ENCODE measurements at regions not wholly inside any gene's neighbourhood (a gene's known extent, or its start where the extent isn't known, plus 50 kb on each side); places are given as distances from the start of the nearest gene placed in this dataset.
"Not testable (repeated sequence)": the region's sequence is repeated elsewhere in the genome, so short reads cannot be mapped to it uniquely, and the experiment has no call there.

GRCh38 chr7:27435461-27435860, 192.9 kb downstream of the EVX1 start:
- Histone ChIP-seq H3K9me3 (ENCODE audit: control insufficient read depth in 1 of 2, insufficient read depth in 1 of 2, low read length in 2 of 2) (no peaks in the 10 kb centered on the region), H3K4me1 (ENCODE audit: insufficient read depth, low read length) (no peaks in the 10 kb centered on the region), H3K4me3 (ENCODE audit: low read length) (no peak overlapping the region), H3K27me3 (ENCODE audit: control insufficient read depth in 1 of 2, insufficient read depth in 2 of 2, low read length in 2 of 2) (peaks cover 5 to 8% of the 10 kb centered on the region in 2 experiments), H3K27ac (ENCODE audit: low read depth in 1 of 2, low read length in 2 of 2) (no peak overlapping the region), H3K36me3 (ENCODE audit: insufficient read depth, low read length) (no peaks in the 10 kb centered on the region)
- CTCF ChIA-PET, result no interaction called here
- H3K27me3 Mint-ChIP-seq, result peaks cover 31% of the 10 kb centered on the region
- no peaks in the 10 kb centered on the region for H3K4me1 Mint-ChIP-seq (ENCODE audit: low read depth)
- no peak for ATAC-seq (ENCODE audit: poor library complexity)
- intact Hi-C loops (cut with DNase I, micrococcal nuclease), result loop anchor here in 1 of 2 experiments (10.0 kb wide), 1 partner anchor 61 kb away; no protein-coding TSS in a partner anchor
- TF ChIP-seq, protein P1, sequence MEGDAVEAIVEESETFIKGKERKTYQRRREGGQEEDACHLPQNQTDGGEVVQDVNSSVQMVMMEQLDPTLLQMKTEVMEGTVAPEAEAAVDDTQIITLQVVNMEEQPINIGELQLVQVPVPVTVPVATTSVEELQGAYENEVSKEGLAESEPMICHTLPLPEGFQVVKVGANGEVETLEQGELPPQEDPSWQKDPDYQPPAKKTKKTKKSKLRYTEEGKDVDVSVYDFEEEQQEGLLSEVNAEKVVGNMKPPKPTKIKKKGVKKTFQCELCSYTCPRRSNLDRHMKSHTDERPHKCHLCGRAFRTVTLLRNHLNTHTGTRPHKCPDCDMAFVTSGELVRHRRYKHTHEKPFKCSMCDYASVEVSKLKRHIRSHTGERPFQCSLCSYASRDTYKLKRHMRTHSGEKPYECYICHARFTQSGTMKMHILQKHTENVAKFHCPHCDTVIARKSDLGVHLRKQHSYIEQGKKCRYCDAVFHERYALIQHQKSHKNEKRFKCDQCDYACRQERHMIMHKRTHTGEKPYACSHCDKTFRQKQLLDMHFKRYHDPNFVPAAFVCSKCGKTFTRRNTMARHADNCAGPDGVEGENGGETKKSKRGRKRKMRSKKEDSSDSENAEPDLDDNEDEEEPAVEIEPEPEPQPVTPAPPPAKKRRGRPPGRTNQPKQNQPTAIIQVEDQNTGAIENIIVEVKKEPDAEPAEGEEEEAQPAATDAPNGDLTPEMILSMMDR (IDR thresholded peaks at IDR 0.05), result no peak
- no peak overlapping the region for H3K4me3 Mint-ChIP-seq
- H3K36me3 Mint-ChIP-seq (ENCODE audit: low read depth), result no peaks in the 10 kb centered on the region
- no peak overlapping the region for H3K27ac Mint-ChIP-seq
- DNase-seq, result no peak
- POLR2A ChIA-PET, result no interaction called here
- H3K9me3 Mint-ChIP-seq, result no peaks in the 10 kb centered on the region

DNA sequence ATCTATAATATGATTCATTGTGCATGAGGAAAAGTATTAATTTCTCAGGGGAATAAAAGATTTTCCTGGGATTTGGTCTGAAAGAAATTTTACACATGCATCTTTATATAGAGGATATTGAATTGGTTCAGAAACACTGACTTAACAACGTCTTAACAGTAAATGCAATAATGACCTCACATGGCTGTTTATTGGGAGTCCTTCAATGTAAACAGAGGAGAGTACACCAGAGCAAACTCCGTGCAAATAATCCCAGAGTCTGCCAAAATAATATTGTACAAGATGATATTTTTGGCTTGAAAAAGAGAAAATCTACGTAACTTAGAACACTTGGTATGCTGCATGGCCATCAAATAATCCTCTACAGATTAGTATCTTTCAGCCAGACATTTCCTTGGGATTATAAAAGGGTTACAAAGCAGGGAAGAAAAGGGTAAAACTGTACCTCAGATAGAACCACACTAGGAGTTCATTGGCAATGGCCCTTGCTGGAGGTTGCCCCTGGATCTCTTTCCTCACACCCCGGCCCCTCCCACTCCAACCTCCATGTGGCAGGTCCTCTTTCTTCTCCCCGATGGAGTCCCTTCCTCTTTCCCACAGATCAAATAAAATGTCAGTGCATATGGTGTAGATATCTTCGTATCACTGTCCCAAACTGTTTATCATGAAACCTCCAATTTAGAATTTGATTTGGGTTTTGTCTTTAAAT, 196.4 kb downstream of the EVX1 start:
- intact Hi-C loops (cut with DNase I, micrococcal nuclease), result loop anchor here in 1 of 2 experiments (10.0 kb wide), 1 partner anchor 64 kb away; no protein-coding TSS in a partner anchor
- peaks cover 41% of the 10 kb centered on the region for H3K27me3 Mint-ChIP-seq
- Histone ChIP-seq H3K27ac (ENCODE audit: low read depth in 1 of 2, low read length in 2 of 2) (no peak overlapping the region), H3K36me3 (ENCODE audit: insufficient read depth, low read length) (no peaks in the 10 kb centered on the region), H3K9me3 (ENCODE audit: control insufficient read depth in 1 of 2, insufficient read depth in 1 of 2, low read length in 2 of 2) (no peaks in the 10 kb centered on the region), H3K4me3 (ENCODE audit: low read length) (no peak overlapping the region), H3K27me3 (ENCODE audit: control insufficient read depth in 1 of 2, insufficient read depth in 2 of 2, low read length in 2 of 2) (peaks cover 0 to 8% of the 10 kb centered on the region in 2 experiments), H3K4me1 (ENCODE audit: insufficient read depth, low read length) (no peaks in the 10 kb centered on the region)
- no peaks in the 10 kb centered on the region for H3K36me3 Mint-ChIP-seq (ENCODE audit: low read depth)
- TF ChIP-seq, protein P1 (IDR thresholded peaks at IDR 0.05), result no peak
- ChIA-PET POLR2A (interaction anchor here (0.7 kb wide), 1 partner anchor 46 kb away, joined by 3 read pairs; no protein-coding TSS in a partner anchor), CTCF (no interaction called here)
- H3K4me3 Mint-ChIP-seq, result no peak overlapping the region
- H3K4me1 Mint-ChIP-seq (ENCODE audit: low read depth), result no peaks in the 10 kb centered on the region
- DNase-seq, result no peak
- ATAC-seq (ENCODE audit: poor library complexity), result no peak
- H3K27ac Mint-ChIP-seq, result no peak overlapping the region
- no peaks in the 10 kb centered on the region for H3K9me3 Mint-ChIP-seq

GRCh38 chr7:27442455-27442854, 199.9 kb downstream of the EVX1 start:
- no peak overlapping the region for H3K27ac Mint-ChIP-seq
- intact Hi-C loops (cut with DNase I, micrococcal nuclease), result no loop called here
- no peaks in the 10 kb centered on the region for H3K36me3 Mint-ChIP-seq (ENCODE audit: low read depth)
- no peaks in the 10 kb centered on the region for H3K4me1 Mint-ChIP-seq (ENCODE audit: low read depth)
- ChIA-PET POLR2A (no interaction called here), CTCF (no interaction called here)
- DNase-seq (no peak), ATAC-seq (ENCODE audit: poor library complexity) (no peak)
- H3K27ac ChIP-seq (ENCODE audit: low read depth in 1 of 2, low read length in 2 of 2), result no peak overlapping the region
- peaks cover 0 to 4% of the 10 kb centered on the region in 2 experiments for H3K27me3 ChIP-seq (ENCODE audit: control insufficient read depth in 1 of 2, insufficient read depth in 2 of 2, low read length in 2 of 2)
- H3K36me3 ChIP-seq (ENCODE audit: insufficient read depth, low read length), result no peaks in the 10 kb centered on the region
- peaks cover 40% of the 10 kb centered on the region for H3K27me3 Mint-ChIP-seq
- H3K4me1 ChIP-seq (ENCODE audit: insufficient read depth, low read length), result no peaks in the 10 kb centered on the region
- no peak overlapping the region for H3K4me3 ChIP-seq (ENCODE audit: low read length)
- no peaks in the 10 kb centered on the region for H3K9me3 ChIP-seq (ENCODE audit: control insufficient read depth in 1 of 2, insufficient read depth in 1 of 2, low read length in 2 of 2)
- H3K9me3 Mint-ChIP-seq, result no peaks in the 10 kb centered on the region
- TF ChIP-seq, protein P1 (IDR thresholded peaks at IDR 0.05), result no peak
- H3K4me3 Mint-ChIP-seq, result no peak overlapping the region

GRCh38 chr7:27449046-27449445, 206.4 kb downstream of the EVX1 start:
- H3K36me3 ChIP-seq (ENCODE audit: insufficient read depth, low read length); H3K27me3 ChIP-seq (ENCODE audit: control insufficient read depth in 1 of 2, insufficient read depth in 2 of 2, low read length in 2 of 2); H3K9me3 ChIP-seq (ENCODE audit: control insufficient read depth in 1 of 2, insufficient read depth in 1 of 2, low read length in 2 of 2); H3K9me3 Mint-ChIP-seq; H3K4me1 Mint-ChIP-seq (ENCODE audit: low read depth); H3K36me3 Mint-ChIP-seq (ENCODE audit: low read depth); H3K27ac ChIP-seq (ENCODE audit: low read depth in 1 of 2, low read length in 2 of 2); intact Hi-C loops (cut with DNase I, micrococcal nuclease); DNase-seq; CTCF ChIA-PET; H3K4me3 Mint-ChIP-seq; H3K4me1 ChIP-seq (ENCODE audit: insufficient read depth, low read length); H3K27ac Mint-ChIP-seq; ATAC-seq (ENCODE audit: poor library complexity); H3K4me3 ChIP-seq (ENCODE audit: low read length); POLR2A ChIA-PET: not testable (repeated sequence)
- H3K27me3 Mint-ChIP-seq, result peaks cover 61% of the 10 kb centered on the region
